Germinal center (tissue), 1 donor: ENCODE measurements at regions not wholly inside any gene's neighbourhood (a gene's known extent, or its start where the extent isn't known, plus 50 kb on each side); places are given as distances from the start of the nearest gene placed in this dataset.
"Not testable (repeated sequence)": the region's sequence is repeated elsewhere in the genome, so short reads cannot be mapped to it uniquely, and the experiment has no call there.

Source experiments
- DNase-seq: peaks from one replicate; pipeline ENCODE4 v3.0.0; 2012; ENCODE audit warnings: mixed read lengths, low spot score

DNA sequence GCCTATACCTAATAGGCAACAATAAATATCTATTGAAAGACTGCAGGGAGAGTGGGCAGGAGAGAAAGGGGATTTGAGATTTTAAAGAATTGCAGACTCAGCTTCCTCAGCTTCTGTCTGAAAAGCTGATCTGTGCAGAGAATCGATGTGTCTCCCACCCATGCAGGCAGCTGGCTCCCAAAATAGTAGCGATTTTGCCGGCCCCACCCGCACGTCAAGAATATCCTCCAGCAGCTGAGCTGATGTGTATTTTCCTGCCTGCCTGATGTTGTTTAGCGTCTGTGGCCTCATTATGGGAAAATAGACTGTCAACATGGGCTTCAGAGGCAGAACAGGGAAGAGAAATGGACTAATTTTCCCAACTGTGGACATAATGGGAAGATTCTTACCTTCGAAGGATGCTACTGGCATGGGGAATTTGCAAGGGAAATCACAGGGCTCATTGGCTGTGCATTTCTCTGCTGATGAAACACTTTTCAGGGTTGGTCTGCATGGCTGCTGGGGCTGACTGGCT, 699.8 kb downstream of the PTPRU start:
- DNase-seq = no peak

DNA sequence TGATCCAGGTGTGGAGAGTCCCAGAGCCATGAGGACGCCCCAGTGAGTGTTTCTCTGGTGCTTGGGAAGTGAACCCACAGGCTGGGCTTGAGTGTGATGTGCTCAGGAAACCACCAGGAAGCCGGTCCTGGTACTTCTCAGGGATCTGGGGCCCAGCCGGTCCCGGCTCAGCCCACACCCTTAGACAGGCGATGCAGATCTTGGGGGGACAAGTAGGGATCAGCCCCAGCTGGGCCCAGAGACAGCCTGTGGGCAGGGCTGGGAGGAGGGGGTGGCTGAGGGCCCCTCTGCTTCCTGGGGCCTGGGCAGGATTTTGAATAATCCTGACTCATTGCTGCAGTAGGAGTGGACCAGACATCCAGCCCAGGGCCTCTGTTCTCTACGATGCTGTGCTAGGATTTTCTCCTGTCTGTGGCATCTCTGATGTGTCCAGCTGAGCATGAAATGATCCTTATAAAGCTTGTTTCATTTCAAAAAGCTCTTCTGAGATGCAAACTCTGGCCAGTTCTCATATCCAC, 698.0 kb downstream of the PTPRU start:
- no peak for DNase-seq

DNA sequence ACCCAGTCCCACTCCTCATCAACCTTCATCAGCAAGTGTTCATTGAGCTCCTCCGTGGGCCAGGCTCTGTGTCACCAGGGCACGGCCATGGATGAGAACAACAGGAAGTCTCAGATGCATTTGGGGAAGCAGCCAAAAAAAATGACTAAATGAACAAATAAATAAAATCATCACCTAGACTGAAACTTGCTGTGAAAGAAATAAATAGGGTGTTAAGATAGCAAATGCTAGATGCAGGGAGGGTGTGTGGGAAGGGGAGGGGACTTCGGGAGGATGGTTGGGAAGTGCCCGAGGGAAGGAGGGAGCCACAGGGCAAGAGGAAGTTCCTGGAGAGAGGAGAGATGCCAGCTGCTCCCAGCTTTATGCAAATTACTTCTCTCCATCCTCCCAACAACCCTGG, 696.7 kb downstream of the PTPRU start:
- no peak for DNase-seq

DNA sequence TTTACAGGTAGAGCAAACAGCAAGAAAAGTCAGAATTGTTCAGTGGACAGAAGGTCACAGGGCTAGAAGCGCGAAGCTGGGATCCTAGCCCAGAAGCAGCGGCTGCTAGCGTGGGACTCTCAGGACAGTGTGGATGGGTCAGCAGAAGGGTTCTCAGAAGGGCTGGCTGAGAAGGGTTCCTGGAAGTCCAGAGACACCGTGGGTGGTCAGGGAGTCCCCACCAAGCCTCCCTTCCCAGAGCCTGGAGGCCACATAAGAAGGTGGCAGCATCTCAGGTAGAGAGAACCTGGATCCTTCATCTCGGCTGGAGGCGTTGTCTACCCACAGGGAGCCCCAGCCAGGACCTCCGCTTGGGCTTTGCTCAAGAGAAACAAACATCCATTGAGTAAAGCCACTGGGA, 696.3 kb downstream of the PTPRU start:
- DNase-seq = no peak

DNA sequence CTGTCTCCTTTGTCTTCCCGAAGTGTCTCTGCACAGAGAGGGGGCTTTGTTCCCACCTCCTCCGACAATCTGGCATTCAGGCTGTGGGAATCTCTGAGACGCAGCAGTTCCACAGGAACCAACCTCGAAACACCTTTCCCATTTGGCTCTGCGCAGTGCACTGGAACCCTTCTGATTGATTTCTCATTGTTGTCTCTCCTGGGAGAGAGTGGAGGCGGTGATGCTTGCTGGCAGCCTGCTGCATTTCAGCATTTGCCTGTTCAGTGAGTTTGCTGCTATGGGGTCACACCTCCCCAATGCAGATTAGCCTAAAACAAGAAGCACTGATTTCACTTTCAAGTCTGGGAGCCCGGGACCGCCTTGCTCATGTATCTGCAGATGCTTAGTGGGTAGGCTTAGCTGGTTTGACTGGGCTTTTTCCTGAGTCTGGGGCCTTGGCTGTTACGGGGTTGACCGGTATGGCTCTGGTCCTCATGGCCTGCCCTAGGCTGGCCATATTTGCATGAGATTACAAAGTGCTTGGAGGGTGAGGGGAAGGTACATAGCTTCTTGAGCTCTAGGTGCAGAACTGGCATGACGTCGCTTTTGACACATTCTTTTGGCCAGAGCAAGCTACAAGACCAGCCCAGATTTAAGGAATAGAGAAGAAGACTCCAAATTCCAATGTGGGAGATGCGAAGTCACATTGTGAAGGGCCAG, 695.3 kb downstream of the PTPRU start:
- DNase-seq = no peak

DNA sequence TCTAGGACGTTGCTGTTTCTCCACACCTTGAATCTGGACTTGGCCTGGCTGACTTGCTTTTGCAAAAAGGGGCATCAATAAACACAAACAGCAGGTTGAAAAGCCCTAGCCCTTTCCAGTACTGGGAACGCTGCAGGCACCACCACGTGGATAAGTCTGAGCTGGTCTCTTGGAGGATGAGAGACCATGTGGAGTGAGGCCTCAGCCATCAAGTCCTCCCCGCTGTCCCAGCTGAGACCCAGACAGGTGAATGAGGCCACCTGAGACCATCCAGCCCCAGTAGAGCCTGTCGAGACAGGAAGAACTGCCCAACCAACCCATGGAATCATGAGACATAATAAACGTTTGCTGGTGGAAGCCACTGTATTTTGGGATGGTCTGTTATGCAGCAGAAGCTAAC, 688.7 kb downstream of the PTPRU start:
- no peak for DNase-seq

DNA sequence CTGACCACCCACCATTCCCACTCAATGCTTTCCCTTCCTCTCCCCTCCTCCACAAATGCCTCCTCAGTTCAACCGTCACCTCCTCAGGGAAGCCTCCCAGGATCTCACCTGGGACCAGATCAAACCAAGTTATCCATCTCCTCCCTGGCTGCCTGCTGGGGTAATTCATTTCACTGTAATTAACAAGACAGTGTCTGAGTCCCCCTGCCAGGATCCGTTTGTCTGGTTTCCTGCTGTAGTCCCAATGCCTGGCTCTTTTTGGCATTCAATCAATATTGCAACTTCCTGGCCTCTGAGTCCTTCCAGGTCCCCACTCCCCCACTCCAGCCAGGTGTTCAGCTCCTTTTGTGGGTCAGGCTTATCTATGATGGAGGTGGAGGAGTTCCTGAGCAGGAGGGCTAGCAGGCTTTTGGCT, 687.7 kb downstream of the PTPRU start:
- no peak for DNase-seq

DNA sequence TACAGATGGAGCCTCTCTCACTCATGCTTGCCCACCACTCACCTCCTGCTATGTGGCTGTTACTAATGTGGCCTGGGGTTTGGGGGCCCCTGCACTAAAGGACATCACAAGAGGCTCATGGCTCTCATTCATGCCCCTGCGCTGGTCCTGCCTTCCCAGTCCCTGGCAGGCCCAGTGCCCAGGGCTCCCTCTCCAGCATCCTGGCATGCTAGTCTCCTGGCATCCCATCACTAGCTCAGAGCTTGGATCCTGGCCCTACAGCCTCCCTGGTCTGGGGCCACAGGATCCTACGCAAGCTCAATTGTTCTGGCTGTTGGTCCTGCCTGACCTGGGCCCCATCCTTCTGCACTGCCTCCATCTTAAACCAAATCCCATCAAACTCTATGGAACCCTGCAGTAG, 685.4 kb downstream of the PTPRU start:
- no peak for DNase-seq

DNA sequence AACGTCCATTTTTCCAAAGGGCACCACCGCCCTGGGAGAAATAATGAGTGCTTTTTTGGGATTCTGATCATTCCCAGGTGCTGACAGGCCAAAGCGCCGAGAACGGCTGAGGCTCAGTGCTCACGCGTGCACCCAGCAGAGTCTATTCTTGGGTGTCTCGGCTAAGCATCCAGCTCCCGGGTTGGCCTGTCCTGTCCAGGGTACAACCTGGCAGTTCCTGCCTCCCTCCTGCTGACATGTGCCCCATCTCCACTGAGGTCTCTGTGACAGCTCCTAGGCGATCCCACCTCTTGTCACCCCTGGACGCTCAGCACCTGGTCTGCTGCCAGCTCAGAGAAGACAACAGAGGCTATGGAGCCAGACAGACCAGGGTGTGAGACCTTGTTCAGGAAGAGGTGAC, 684.5 kb downstream of the PTPRU start:
- DNase-seq = no peak

DNA sequence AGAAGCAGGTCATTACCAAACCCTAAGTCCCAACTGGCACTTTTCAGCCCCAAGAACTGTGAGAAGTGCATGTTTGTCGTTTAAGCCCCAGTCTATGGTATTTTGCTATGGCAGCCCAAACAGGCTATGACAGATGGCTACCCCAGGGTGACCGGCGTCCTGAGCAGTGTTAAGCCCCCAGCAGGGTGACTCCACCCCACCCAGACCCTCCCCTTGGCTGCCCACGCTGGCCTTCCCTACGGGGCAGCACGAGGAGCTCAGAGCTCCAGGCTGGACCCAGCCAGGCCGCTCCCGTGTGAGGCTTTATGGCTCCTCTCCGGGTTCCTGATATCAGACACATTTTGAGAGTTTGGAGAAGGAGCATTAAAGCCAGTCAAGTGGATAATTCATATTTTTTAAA, 684.0 kb downstream of the PTPRU start:
- DNase-seq = no peak

DNA sequence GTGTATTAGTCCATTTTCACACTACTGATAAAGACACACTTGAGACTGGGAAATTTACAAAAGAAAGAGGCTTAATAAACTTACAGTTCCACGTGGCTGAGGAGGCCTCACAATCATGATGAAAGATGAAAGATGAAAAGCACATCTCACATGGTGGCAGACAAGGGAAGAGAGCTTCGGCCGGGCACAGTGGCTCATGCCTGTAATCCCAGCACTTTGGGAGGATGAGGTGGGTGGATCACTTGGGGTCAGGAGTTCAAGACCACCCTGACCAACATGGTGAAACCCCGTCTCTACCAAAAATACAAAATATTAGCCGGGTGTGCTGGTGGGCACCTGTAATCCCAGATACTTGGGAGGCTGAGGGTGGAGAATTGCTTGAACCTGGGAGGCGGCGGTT, 682.7 kb downstream of the PTPRU start:
- DNase-seq = not testable (repeated sequence)

DNA sequence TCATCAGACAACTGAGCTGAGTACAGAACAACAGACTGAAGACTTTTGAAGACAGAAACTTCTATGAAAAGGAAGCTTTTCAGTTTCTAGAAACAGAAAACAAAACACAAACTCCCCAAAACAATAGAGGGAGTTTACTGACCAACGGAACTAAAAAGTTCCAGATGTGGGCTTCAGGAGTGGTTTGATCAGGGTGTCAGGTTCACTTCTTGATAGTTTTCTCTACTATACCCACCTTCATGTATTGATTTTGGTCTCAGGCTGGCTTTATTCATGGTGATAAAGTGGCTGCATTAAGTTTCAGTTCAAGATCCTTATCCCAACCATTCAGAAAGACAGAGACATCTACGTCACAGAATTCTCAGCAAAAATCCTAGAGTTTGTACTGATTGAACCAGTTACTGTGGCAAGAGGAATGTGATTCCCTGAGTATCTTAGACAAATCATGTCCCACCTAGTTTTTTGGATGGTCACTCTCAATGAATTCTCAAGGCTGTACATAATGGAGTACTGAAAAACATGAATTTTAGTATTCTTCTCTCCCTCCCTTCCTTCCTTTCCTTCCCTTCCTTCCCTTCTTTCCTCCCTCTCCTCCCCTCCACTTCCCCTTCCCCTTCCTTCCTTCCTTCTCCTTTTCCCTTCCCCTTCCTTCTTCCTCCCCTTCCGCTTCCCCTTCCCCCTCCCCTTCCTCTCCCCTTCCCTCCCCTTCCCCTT, 680.5 kb downstream of the PTPRU start:
- DNase-seq = no peak

DNA sequence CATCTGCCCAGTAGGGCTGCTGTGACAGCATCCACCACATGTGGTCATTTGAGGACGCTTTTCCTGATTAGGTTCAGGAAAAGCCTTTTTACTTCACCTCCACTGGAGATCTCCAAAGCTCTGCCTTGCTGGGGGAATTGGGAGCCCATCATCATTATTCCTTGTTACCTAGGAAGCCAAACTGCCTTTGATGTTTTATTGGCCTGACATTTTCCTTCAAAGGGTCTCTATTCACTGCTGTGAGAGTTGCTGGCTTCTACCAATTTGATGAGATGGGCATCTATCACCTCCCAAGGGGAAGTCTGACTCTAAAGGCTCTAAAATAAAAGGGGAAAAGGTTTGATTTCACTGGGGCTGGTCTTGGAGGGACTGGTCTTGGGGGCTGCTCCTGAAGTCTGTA, 678.6 kb downstream of the PTPRU start:
- no peak for DNase-seq

DNA sequence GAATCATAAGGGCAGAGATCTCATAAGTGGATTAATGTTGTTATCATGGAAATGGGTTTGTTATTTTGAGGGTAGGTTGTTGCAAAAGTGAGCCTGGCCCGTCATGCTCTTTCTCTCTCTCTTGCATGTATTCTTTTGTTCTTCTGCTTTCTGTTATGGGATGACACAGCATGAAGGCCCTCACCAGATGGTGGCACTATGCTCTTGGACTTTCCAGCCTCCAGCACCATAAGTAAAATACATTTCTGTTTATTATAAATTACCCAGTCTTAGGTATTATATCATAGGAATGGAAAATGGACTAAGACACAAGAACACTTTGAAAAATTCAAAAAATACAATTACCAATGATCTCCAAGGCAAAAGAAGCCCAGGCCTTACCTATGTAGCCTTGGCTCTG, 676.1 kb downstream of the PTPRU start:
- DNase-seq = no peak

DNA sequence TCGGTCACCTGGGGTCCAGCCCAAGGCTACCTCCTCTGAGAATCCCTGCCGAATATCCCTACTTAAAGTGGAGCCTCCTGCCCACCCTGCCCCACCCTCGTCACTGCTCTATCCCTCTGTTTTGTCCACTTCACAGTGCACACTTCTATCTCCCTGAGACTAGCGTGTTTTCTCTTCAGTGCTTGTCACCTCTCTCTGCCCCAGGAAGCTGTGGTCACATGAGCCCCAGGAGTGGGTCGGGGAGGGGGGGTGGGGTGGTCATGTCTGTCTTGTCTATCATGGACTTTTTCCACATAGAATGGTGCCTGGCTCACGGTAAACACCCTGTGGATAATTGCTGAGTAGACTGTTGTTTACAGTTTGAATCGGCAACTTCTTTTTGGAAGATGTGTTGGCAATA, 673.6 kb downstream of the PTPRU start:
- DNase-seq = no peak

DNA sequence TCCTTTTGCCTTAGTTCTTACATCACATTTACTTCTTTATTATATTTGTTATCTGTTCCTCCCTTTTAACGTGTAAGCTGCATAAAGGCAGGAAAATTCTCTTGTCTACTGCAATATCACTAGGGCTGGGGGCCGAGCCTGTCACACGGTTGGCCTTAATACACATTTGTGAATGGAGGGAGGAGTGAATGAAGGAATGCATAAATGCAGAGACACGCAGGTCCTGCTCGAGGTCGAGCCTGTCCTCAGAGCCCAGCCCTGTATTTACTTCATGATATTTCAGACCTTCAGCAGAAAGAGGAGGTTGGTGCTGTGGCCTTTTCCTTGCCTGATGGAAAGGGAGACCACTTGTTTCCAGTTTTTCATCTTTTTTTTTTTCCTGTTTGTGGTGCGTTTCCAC, 671.3 kb downstream of the PTPRU start:
- DNase-seq = no peak

DNA sequence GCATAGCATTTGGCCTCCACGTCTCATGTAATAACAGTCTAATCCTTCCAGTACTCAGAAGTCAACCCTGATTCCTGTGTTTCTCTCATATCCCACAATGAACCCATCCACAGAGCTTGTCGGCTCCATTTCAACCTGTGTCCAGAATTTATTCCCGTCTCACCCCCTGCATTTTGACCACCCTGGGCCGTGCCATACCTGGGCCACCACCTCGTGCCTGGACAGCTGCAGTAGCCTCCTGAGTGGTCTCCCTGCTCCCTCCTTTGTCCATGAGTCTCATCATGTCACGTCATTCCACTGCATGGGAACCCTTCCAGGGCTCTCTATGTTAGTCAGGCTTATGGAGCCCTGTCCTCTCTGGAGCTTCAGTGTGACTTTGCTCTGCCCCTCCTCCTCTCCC, 670.6 kb downstream of the PTPRU start:
- DNase-seq = no peak

DNA sequence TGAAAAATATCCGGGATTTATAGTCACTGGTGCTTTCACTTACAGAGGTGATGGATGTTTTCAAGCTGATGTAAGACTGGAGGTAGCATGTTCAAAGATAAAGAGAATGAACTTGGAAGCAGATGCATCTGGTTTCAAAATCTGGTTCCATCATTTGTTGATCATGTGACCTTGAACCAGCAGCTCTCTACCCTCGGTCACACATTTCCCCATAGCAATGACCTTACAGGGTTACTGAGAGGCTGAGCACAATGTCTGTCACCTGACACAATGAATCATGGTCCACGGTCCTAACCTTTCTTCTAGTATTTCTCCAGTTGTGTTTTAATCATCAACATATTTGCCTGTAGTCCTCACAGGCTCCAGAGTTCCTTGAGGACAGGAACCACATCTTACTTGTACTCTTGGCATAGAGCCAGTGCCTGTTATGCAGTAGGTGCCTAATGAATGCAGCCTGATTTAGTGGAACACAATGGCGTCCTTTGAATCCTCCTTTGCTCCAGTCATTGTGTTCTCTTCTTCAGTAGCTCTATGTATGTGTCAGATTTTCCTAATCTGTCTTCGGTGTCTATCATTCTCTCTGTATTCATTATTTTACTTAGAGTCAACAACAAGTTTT, 667.3 kb downstream of the PTPRU start:
- no peak for DNase-seq

DNA sequence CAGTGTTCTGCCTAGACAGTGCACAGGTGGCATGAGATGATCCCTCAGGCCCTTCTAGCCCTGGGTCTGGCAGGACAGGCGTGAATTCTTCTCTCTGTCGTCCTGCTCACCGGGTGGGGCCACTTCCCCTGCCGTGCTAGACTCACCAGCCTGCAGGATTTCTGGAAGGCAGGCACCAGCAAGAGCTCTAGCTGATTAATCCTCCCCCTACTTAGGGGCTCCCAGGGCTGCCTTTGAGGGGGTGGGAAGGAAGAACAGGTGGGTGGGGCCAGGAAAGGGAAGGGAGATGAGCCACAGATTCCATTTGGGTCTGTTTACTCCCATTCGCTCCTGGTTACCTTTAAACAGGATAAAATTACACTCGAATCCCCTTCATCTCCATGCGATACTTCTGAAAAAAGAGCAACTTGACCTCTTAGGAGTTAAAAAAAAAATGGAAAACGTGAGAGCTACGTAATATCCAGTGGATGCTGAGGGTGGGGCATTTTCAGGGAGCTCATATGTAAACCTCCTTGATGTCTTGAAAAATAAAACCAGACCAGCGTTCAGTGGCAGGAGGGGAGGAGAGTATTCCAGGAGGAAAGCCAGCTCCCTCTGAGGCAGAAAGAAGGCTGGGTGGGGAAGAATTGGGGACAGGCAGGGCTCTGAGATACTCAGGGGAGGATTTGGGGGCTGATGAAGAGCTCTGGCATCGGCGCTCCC, 665.5 kb downstream of the PTPRU start:
- DNase-seq = no peak

DNA sequence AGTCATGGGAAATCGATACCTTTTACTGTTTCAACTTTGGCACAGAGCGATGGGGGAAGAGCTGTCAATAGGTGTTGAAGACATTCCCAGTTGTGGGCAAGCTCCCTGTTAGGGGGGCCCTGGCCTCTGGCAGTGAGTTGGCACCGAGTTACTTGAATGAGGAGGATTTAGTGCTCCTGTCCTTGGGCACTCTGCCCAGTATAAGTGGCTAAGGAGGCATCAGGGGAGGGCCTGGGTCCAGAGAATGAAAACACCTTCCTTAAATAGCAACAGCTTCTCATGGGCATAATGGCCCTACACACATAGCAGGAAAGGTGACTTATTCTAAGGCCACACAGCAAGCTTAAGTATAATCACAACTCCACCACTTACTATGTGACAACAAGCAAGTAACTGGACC, 664.4 kb downstream of the PTPRU start:
- DNase-seq = no peak

DNA sequence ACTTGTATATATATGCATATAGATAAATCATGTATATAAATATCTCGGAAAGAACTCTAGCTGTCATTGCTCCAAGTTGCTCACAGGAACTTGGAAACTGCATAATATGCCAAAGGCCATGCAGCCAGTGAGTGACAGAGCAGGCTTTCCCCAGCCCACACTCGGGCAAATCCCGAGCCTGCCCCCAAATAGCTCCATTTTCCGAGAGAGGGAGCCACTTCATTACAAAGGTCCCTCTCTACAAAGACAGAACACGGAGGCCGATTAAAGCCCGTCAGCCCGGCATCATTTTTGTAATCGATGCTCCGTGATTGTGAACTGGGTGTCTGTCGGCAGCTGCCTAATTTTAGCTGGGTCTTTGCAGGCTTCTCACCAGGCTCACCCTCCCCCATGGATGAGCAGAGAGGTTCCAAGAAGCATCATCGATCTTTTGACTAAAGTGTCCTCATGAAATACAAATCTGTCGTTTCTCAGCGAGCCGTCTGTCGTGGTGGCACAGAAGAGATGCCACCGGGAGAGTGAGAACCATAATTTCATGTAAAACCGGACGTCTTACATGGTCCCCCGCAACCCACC, 663.9 kb downstream of the PTPRU start:
- no peak for DNase-seq
